GM12864 (cell line): ENCODE measurements at regions not wholly inside any gene's neighbourhood (a gene's known extent, or its start where the extent isn't known, plus 50 kb on each side); places are given as distances from the start of the nearest gene placed in this dataset.
"Not testable (repeated sequence)": the region's sequence is repeated elsewhere in the genome, so short reads cannot be mapped to it uniquely, and the experiment has no call there.

Experiments used
- DNase-seq: peaks from one replicate; pipeline ENCODE4 v3.0.0-alpha.2; 2011; ENCODE audit warnings: low read depth
- H3K4me3 ChIP-seq: 2 replicates; pipeline ENCODE4 v1.5.1; 2011; ENCODE audit warnings: mild to moderate bottlenecking, low read depth, low read length, control low read depth
- TF ChIP-seq, protein P1 (sequence below): IDR thresholded peaks from 2 replicates; pipeline ENCODE4 v1.5.1; 2011; ENCODE audit warnings: low read depth, mild to moderate bottlenecking, moderate library complexity, low read length, control low read depth, inconsistent platforms; ENCODE audit errors: missing control alignments

GRCh38 chr1:99374109-99374508 lies 109.8 kb downstream of the PLPPR4 start:
- DNase-seq: no peak
- H3K4me3 ChIP-seq: no peak overlapping the region
- TF ChIP-seq, protein P1, sequence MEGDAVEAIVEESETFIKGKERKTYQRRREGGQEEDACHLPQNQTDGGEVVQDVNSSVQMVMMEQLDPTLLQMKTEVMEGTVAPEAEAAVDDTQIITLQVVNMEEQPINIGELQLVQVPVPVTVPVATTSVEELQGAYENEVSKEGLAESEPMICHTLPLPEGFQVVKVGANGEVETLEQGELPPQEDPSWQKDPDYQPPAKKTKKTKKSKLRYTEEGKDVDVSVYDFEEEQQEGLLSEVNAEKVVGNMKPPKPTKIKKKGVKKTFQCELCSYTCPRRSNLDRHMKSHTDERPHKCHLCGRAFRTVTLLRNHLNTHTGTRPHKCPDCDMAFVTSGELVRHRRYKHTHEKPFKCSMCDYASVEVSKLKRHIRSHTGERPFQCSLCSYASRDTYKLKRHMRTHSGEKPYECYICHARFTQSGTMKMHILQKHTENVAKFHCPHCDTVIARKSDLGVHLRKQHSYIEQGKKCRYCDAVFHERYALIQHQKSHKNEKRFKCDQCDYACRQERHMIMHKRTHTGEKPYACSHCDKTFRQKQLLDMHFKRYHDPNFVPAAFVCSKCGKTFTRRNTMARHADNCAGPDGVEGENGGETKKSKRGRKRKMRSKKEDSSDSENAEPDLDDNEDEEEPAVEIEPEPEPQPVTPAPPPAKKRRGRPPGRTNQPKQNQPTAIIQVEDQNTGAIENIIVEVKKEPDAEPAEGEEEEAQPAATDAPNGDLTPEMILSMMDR: no peak

DNA sequence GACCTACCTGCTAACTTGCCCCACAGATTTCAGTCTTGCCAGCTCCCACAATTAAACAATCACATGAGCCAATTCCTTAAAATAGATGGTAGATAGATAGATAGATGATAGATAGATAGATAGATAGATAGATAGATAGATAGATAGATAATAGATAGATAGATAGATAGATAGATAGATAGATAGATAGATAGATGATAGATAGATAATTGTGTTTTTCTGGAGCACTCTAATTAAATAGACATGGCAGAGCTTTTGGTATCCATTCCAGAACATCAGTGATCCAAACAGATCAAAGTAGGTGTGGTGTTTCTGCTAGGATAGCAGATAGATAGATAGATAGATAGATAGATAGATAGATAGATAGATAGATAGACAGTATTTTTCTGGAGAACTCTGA lies 110.4 kb downstream of the PLPPR4 start:
- DNase-seq, H3K4me3 ChIP-seq: not testable (repeated sequence)

DNA sequence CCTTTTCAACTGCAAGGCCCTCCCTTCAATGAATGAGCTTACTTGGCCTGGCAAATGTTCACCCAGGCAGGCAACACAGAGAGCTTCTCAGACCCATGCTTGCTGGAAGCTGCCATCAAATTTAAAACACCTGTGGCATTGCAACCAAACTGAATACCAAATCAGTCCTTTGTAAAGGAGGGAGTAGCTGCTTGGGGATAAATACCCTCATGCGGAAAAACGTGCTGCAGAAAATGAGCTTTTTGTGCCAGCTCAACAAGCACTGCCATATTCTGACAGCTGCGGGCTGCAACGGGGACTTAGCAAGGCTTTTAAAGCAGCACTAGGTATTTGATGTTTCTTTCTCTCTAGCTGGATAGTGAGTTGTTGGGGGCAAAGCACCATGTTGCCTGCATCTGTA lies 119.7 kb downstream of the PLPPR4 start:
- TF ChIP-seq, protein P1: no peak
- no peak for DNase-seq
- H3K4me3 ChIP-seq: no peak overlapping the region

DNA sequence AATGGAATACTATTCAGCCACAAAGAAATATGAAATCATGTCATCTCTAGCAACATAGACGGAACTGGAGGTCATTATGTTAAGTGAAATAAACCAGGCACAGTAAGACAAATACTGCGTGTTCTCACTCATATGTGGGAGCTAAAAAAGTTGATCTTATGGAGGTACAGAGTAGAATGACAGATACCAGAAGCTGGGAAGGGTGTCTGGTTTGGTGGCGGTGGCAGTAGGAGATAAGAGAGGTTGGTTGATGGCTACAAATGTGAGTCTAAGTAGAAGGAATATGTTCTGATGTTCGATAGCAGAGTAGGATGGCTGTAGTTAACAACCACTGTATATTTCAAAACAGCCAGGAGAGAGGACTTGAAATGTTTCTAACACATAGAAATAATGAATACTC lies 121.6 kb downstream of the PLPPR4 start:
- no peak overlapping the region for H3K4me3 ChIP-seq
- DNase-seq: no peak
- TF ChIP-seq, protein P1: no peak

DNA sequence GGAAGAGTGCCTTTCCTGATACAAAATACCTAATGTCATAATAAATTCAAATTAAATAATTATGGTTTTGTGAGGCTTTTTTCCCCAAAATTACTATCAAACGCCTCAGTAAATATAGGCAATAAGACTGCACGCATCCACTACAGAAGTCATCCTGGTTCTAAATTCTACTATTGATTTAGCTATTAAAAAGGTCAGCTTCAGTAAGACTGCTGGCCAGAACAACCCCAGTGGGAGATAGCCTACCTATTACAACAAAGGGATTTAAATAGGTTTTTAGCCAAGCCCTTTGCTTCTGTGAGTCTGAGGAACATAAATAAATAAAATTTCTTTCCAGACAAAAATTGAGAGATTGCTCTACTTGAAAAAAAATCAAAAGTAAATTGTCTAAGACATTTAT lies 132.1 kb downstream of the PLPPR4 start:
- no peak overlapping the region for H3K4me3 ChIP-seq
- TF ChIP-seq, protein P1: no peak
- DNase-seq: no peak

DNA sequence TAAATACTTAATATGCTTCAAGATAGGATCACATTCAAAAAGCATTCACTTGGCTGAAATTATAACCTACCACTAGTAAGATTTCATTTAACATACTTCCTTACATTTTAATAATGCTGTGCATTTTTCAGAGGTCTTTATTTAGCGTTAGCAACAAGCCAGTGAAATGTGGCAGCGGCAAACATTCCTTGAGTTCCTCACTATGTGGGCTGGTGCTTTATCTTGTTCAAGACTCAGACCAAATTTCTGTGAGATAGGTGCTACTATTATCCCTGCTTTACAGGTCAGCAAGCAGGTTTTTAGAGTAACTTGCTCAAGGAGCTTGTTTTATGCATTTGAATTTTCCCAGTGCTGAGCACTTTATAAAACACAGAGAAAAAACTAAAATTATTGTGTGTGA lies 132.7 kb downstream of the PLPPR4 start:
- H3K4me3 ChIP-seq: no peak overlapping the region
- TF ChIP-seq, protein P1: no peak
- no peak for DNase-seq

- no peak for DNase-seq
- H3K4me3 ChIP-seq: no peak overlapping the region
- TF ChIP-seq, protein P1: no peak
These were observed 133.6 kb downstream of the PLPPR4 start for GRCh38 chr1:99397863-99398262.

DNA sequence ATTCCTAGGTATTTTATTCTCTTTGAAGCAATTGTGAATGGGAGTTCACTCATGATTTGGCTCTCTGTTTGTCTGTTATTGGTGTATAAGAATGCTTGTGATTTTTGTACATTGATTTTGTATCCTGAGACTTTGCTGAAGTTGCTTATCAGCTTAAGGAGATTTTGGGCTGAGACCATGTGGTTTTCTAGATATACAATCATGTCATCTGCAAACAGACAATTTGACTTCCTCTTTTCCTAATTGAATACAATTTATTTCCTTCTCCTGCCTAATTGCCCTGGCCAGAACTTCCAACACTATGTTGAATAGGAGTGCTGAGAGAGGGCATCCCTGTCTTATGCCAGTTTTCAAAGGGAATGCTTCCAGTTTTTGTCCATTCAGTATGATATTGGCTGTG lies 137.3 kb downstream of the PLPPR4 start:
- H3K4me3 ChIP-seq, DNase-seq: not testable (repeated sequence)

DNA sequence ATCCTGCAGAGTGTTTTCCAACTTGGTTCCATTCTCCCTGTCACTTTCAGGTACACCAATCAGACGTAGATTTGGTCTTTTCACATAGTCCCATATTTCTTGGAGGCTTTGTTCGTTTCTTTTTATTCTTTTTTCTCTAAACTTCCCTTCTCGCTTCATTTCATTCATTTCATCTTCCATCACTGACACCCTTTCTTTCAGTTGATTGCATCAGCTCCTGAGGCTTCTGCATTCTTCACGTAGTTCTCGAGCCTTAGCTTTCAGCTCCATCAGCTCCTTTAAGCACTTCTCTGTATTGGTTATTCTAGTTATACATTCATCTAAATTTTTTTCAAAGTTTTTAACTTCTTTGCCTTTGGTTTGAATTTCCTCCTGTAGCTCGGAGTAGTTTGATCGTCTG lies 140.1 kb downstream of the PLPPR4 start:
- DNase-seq, H3K4me3 ChIP-seq: not testable (repeated sequence)

DNA sequence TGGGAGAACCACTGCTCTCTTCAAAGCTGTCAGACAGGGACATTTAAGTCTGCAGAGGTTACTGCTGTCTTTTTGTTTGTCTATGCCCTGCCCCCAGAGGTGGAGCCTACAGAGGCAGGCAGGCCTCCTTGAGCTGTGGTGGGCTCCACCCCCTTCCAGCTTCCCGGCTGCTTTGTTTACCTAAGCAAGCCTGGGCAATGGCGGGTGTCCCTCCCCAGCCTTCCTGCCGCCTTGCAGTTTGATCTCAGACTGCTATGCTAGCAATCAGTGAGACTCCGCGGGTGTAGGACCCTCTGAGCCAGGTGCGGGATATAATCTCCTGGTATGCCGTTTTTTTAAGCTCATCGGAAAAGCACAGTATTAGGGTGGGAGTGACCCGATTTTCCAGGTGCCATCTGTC lies 141.0 kb downstream of the PLPPR4 start:
- H3K4me3 ChIP-seq, DNase-seq: not testable (repeated sequence)
